WTC11 (cell line): ENCODE measurements at regions not wholly inside any gene's neighbourhood (a gene's known extent, or its start where the extent isn't known, plus 50 kb on each side); places are given as distances from the start of the nearest gene placed in this dataset.

Source experiments
- ATAC-seq: fragments of 200-7000 bp; cut with Tn5 transposase; 2 replicates; pipeline ENCODE4 v1.10.0; 2021; ENCODE audit warnings: mild to moderate bottlenecking, moderate library complexity
- CTCF ChIA-PET: fragments of 300-600 bp; sonication (Branson Sonifier 250); formaldehyde crosslinking; loops from one replicate; lab custom pipeline; 2021; ENCODE audit warnings: antibody characterized with exemption; lab: Charles Lee
- POLR2A ChIA-PET: fragments of 350-600 bp; sonication (Branson Sonifier 250); formaldehyde crosslinking; loops from one replicate; lab custom pipeline; 2021; ENCODE audit warnings: antibody characterized with exemption; lab: Charles Lee
- DNase-seq: peaks from one replicate; pipeline ENCODE4 v3.0.0; 2021; ENCODE audit warnings: low spot score
- H3K27ac Mint-ChIP-seq: 2 replicates; pipeline ENCODE4 v1.8.0; 2021; ENCODE audit warnings: mixed read lengths
- H3K27me3 Mint-ChIP-seq: 2 replicates; pipeline ENCODE4 v1.8.0; 2021; ENCODE audit warnings: low read depth, mild to moderate bottlenecking, moderate library complexity, mixed read lengths
- H3K36me3 Mint-ChIP-seq: 2 replicates; pipeline ENCODE4 v1.8.0; 2021; ENCODE audit warnings: mixed read lengths
- H3K4me1 Mint-ChIP-seq: 2 replicates; pipeline ENCODE4 v1.8.0; 2022; ENCODE audit warnings: mixed read lengths
- H3K4me3 Mint-ChIP-seq: 2 replicates; pipeline ENCODE4 v1.8.0; 2021; ENCODE audit warnings: mild to moderate bottlenecking, moderate library complexity, mixed read lengths
- H3K9me3 Mint-ChIP-seq: 2 replicates; pipeline ENCODE4 v1.8.0; 2021; ENCODE audit warnings: mixed read lengths
- ATF2 ChIP-seq: sonication (generic); formaldehyde crosslinking; IDR thresholded peaks from 2 replicates; pipeline ENCODE4 v1.8.1; 2022; ENCODE audit warnings: low read depth, missing genetic modification reagents, borderline replicate concordance
- CREB1 ChIP-seq: sonication (generic); formaldehyde crosslinking; IDR thresholded peaks from 2 replicates; pipeline ENCODE4 v1.8.0; 2023; ENCODE audit warnings: mild to moderate bottlenecking, missing genetic modification reagents
- FOXK1 ChIP-seq: sonication (generic); formaldehyde crosslinking; IDR thresholded peaks from 2 replicates; pipeline ENCODE4 v1.8.0; 2022; ENCODE audit warnings: mild to moderate bottlenecking, moderate library complexity, missing genetic modification reagents
- HMGA2 ChIP-seq: fragments of 250-450 bp; sonication (Bioruptor Pico); IDR thresholded peaks from 2 replicates; pipeline ENCODE4 v1.4.0; 2021; ENCODE audit warnings: mild to moderate bottlenecking, moderate library complexity
- HMGXB4 ChIP-seq: sonication (generic); formaldehyde crosslinking; IDR thresholded peaks from 2 replicates; pipeline ENCODE4 v1.8.1; 2023; ENCODE audit warnings: mild to moderate bottlenecking, moderate library complexity, missing genetic modification reagents
- IRF2 ChIP-seq: sonication (generic); formaldehyde crosslinking; IDR thresholded peaks from 2 replicates; pipeline ENCODE4 v1.8.0; 2022; ENCODE audit warnings: low read depth, missing genetic modification reagents, borderline replicate concordance
- JUN ChIP-seq: sonication (generic); formaldehyde crosslinking; IDR thresholded peaks from 2 replicates; pipeline ENCODE4 v1.8.0; 2023; ENCODE audit warnings: mild to moderate bottlenecking, missing genetic modification reagents
- MAX ChIP-seq: sonication (generic); formaldehyde crosslinking; IDR thresholded peaks from 2 replicates; pipeline ENCODE4 v1.8.0; 2022; ENCODE audit warnings: mild to moderate bottlenecking, missing genetic modification reagents
- NFATC4 ChIP-seq: fragments of 250-450 bp; sonication (Bioruptor Pico); IDR thresholded peaks from 2 replicates; pipeline ENCODE4 v1.9.0; 2021; ENCODE audit warnings: mild to moderate bottlenecking
- NR2C2 ChIP-seq: sonication (generic); formaldehyde crosslinking; IDR thresholded peaks from 2 replicates; pipeline ENCODE4 v1.8.0; 2022; ENCODE audit warnings: mild to moderate bottlenecking, missing genetic modification reagents
- SMAD3 ChIP-seq: sonication (generic); formaldehyde crosslinking; IDR thresholded peaks from 2 replicates; pipeline ENCODE4 v1.8.0; 2022; ENCODE audit warnings: missing genetic modification reagents, mild to moderate bottlenecking, borderline replicate concordance
- TEAD1 ChIP-seq: sonication (generic); formaldehyde crosslinking; IDR thresholded peaks from 2 replicates; pipeline ENCODE4 v1.8.0; 2022; ENCODE audit warnings: mild to moderate bottlenecking, missing genetic modification reagents
- TEAD4 ChIP-seq: sonication (generic); formaldehyde crosslinking; IDR thresholded peaks from 2 replicates; pipeline ENCODE4 v1.8.0; 2022; ENCODE audit warnings: mild to moderate bottlenecking, missing genetic modification reagents
- TP53 ChIP-seq: sonication (generic); formaldehyde crosslinking; IDR thresholded peaks from 2 replicates; pipeline ENCODE4 v1.8.1; 2023; ENCODE audit warnings: mild to moderate bottlenecking, missing genetic modification reagents
- ZNF232 ChIP-seq: sonication (generic); formaldehyde crosslinking; IDR thresholded peaks from 2 replicates; pipeline ENCODE4 v1.8.0; 2022; ENCODE audit warnings: mild to moderate bottlenecking, missing genetic modification reagents
- ZNF416 ChIP-seq: fragments of 250-450 bp; sonication (Bioruptor Pico); IDR thresholded peaks from 2 replicates; pipeline ENCODE4 v1.9.0; 2021; ENCODE audit warnings: mild to moderate bottlenecking, inconsistent platforms
- ZNF423 ChIP-seq: fragments of 250-450 bp; sonication (Bioruptor Pico); IDR thresholded peaks from 2 replicates; pipeline ENCODE4 v2.1.2; 2022; ENCODE audit warnings: mild to moderate bottlenecking, moderate library complexity
- ZSCAN18 ChIP-seq: fragments of 250-450 bp; sonication (Bioruptor Pico); IDR thresholded peaks from 2 replicates; pipeline ENCODE4 v2.1.2; 2022; ENCODE audit warnings: mild to moderate bottlenecking, moderate library complexity
- TF ChIP-seq, protein P1 (sequence below): sonication (generic); formaldehyde crosslinking; IDR thresholded peaks from 2 replicates; pipeline ENCODE4 v1.8.0; 2023; ENCODE audit warnings: mild to moderate bottlenecking, missing genetic modification reagents
- TF ChIP-seq, protein P2 (sequence below): sonication (generic); formaldehyde crosslinking; IDR thresholded peaks from 2 replicates; pipeline ENCODE4 v1.8.1; 2023; ENCODE audit warnings: mild to moderate bottlenecking, missing genetic modification reagents
- TF ChIP-seq, protein P3 (sequence below): fragments of 250-450 bp; sonication (Bioruptor Pico); IDR thresholded peaks from 2 replicates; pipeline ENCODE4 v1.9.0; 2021; ENCODE audit warnings: mild to moderate bottlenecking, borderline replicate concordance
- TF ChIP-seq, protein P4 (sequence below): sonication (generic); formaldehyde crosslinking; IDR thresholded peaks from 2 replicates; pipeline ENCODE4 v1.8.0; 2023; ENCODE audit warnings: missing genetic modification reagents

GRCh38 chr4:145406970-145407369, 74.7 kb upstream of the SMAD1 start (continued):
- TF ChIP-seq, protein P1, sequence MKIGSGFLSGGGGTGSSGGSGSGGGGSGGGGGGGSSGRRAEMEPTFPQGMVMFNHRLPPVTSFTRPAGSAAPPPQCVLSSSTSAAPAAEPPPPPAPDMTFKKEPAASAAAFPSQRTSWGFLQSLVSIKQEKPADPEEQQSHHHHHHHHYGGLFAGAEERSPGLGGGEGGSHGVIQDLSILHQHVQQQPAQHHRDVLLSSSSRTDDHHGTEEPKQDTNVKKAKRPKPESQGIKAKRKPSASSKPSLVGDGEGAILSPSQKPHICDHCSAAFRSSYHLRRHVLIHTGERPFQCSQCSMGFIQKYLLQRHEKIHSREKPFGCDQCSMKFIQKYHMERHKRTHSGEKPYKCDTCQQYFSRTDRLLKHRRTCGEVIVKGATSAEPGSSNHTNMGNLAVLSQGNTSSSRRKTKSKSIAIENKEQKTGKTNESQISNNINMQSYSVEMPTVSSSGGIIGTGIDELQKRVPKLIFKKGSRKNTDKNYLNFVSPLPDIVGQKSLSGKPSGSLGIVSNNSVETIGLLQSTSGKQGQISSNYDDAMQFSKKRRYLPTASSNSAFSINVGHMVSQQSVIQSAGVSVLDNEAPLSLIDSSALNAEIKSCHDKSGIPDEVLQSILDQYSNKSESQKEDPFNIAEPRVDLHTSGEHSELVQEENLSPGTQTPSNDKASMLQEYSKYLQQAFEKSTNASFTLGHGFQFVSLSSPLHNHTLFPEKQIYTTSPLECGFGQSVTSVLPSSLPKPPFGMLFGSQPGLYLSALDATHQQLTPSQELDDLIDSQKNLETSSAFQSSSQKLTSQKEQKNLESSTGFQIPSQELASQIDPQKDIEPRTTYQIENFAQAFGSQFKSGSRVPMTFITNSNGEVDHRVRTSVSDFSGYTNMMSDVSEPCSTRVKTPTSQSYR (CRISPR knock-in tag) = no peak
- TF ChIP-seq SMAD3 (no peak), TEAD4 (CRISPR knock-in tag) (no peak), ZNF232 (no peak), FOXK1 (CRISPR knock-in tag) (no peak), ZNF423 (CRISPR knock-in tag) (no peak)
- TF ChIP-seq, protein P2, sequence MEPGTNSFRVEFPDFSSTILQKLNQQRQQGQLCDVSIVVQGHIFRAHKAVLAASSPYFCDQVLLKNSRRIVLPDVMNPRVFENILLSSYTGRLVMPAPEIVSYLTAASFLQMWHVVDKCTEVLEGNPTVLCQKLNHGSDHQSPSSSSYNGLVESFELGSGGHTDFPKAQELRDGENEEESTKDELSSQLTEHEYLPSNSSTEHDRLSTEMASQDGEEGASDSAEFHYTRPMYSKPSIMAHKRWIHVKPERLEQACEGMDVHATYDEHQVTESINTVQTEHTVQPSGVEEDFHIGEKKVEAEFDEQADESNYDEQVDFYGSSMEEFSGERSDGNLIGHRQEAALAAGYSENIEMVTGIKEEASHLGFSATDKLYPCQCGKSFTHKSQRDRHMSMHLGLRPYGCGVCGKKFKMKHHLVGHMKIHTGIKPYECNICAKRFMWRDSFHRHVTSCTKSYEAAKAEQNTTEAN (CRISPR knock-in tag) = no peak

DNA sequence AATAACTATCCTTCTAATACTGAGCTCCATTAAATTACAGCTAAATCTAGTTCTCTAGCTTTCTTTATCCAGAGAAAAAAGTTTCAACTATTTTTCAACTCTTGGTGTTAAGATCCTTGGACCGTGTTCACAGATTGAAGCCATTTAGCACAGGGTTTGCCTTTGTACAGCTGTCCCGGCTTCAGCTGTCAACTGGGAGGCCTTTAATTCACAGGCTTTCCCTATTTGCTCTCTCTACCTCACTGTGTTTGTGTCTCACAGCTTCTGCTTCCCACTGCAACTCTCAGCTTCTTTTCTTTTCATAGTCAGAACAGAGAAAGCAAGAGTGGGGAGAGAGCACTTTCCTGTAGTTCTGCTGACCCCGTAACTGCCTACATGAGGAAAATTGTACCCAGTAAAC, 76.9 kb upstream of the SMAD1 start:
- TF ChIP-seq NR2C2 = no peak
- no peak for TF ChIP-seq HMGXB4 (CRISPR knock-in tag)
- TF ChIP-seq HMGA2 = no peak
- TF ChIP-seq IRF2 (CRISPR knock-in tag) = no peak
- TF ChIP-seq ATF2 (CRISPR knock-in tag) = no peak
- TF ChIP-seq JUN (CRISPR knock-in tag) = no peak
- TF ChIP-seq, protein P3, sequence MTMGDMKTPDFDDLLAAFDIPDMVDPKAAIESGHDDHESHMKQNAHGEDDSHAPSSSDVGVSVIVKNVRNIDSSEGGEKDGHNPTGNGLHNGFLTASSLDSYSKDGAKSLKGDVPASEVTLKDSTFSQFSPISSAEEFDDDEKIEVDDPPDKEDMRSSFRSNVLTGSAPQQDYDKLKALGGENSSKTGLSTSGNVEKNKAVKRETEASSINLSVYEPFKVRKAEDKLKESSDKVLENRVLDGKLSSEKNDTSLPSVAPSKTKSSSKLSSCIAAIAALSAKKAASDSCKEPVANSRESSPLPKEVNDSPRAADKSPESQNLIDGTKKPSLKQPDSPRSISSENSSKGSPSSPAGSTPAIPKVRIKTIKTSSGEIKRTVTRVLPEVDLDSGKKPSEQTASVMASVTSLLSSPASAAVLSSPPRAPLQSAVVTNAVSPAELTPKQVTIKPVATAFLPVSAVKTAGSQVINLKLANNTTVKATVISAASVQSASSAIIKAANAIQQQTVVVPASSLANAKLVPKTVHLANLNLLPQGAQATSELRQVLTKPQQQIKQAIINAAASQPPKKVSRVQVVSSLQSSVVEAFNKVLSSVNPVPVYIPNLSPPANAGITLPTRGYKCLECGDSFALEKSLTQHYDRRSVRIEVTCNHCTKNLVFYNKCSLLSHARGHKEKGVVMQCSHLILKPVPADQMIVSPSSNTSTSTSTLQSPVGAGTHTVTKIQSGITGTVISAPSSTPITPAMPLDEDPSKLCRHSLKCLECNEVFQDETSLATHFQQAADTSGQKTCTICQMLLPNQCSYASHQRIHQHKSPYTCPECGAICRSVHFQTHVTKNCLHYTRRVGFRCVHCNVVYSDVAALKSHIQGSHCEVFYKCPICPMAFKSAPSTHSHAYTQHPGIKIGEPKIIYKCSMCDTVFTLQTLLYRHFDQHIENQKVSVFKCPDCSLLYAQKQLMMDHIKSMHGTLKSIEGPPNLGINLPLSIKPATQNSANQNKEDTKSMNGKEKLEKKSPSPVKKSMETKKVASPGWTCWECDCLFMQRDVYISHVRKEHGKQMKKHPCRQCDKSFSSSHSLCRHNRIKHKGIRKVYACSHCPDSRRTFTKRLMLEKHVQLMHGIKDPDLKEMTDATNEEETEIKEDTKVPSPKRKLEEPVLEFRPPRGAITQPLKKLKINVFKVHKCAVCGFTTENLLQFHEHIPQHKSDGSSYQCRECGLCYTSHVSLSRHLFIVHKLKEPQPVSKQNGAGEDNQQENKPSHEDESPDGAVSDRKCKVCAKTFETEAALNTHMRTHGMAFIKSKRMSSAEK (CRISPR knock-in tag) = no peak
- no peak for TF ChIP-seq MAX
- no peak for TF ChIP-seq NFATC4 (CRISPR knock-in tag)
- TF ChIP-seq CREB1 (CRISPR knock-in tag) = no peak
- no peak for TF ChIP-seq ZSCAN18
- no peak for TF ChIP-seq ZNF416
- no peak for TF ChIP-seq TEAD1 (CRISPR knock-in tag)
- TF ChIP-seq, protein P4, sequence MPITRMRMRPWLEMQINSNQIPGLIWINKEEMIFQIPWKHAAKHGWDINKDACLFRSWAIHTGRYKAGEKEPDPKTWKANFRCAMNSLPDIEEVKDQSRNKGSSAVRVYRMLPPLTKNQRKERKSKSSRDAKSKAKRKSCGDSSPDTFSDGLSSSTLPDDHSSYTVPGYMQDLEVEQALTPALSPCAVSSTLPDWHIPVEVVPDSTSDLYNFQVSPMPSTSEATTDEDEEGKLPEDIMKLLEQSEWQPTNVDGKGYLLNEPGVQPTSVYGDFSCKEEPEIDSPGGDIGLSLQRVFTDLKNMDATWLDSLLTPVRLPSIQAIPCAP (CRISPR knock-in tag) = no peak
- TF ChIP-seq TP53 (CRISPR knock-in tag) = no peak
- no peak for ATAC-seq
- DNase-seq = no peak
- Mint-ChIP-seq H3K4me3 (no peak overlapping the region), H3K4me1 (no peaks in the 10 kb centered on the region), H3K36me3 (no peaks in the 10 kb centered on the region), H3K27ac (no peak overlapping the region), H3K27me3 (no peaks in the 10 kb centered on the region), H3K9me3 (0 out of 2 replicates have a peak, but pooled peaks cover 6% of the 10 kb centered on the region)
- ChIA-PET CTCF (no interaction called here), POLR2A (no interaction called here)
